EH (cell line): ENCODE measurements at regions not wholly inside any gene's neighbourhood (a gene's known extent, or its start where the extent isn't known, plus 50 kb on each side); places are given as distances from the start of the nearest gene placed in this dataset.
"Not testable (repeated sequence)": the region's sequence is repeated elsewhere in the genome, so short reads cannot be mapped to it uniquely, and the experiment has no call there.

Experiments used
- DNase-seq: peaks from one replicate; pipeline ENCODE4 v3.0.0-alpha.2; 2015; ENCODE audit warnings: low read depth

- DNase-seq, result no peak
Measured at GRCh38 chr10:56104487-56104886, 256.6 kb downstream of the ZWINT start.

GRCh38 chr10:56096226-56096517, 264.9 kb downstream of the ZWINT start:
- DNase-seq, result no peak

DNA sequence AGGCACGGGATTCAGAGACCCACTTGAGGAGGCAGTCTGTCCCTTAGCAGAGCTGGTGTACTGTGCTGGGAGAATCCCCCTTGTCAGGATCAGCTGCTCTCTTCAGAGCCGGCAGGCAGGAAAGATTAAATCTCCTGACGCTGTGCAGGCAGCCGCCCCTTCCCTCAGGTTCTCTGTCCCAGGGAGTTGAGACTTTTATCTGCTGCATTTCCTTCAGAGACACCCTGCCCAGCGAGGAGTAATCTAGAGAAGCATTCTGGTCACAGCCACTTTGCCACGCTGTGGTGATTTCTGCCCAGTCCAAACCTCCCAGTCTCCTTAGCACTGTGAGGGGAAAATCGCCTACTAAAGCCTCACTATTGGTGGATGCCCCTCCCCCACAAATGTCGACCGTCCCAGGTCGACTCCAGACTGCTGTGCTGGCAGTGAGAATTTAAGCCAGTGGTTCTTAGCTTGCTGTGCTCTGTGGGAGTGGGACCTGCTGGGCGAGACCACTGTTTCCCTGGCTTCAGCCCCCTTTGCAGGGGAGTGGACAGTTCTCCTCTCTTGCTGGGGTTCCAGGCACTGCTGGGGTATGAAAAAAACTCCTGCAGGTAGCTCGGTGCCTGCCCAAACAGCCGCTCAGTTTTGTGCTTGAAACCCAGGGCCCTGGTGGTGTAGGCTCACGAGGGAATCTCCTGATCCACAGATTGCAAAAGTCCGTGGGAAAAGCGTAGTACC, 265.4 kb downstream of the ZWINT start:
- no peak for DNase-seq

DNA sequence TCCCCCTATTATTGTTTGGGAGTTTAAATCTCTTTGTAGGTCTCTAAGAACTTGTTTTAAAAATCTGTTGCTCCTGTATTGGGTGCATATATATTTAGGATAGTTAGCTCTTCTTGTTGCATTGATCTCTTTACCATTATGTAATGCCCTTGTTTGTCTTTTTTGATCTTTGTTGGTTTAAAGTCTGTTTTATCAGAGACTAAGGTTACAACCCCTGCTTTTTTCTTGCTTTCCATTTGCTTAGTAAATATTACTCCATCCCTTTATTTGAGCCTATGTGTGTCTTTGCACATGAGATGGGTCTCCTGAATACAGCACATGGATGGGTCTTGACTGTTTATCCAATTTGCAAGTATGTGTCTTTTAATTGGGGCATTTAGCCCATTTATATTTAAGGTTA, 267.4 kb downstream of the ZWINT start:
- not testable (repeated sequence) for DNase-seq

GRCh38 chr10:56091872-56092271, 269.2 kb downstream of the ZWINT start:
- no peak for DNase-seq

DNA sequence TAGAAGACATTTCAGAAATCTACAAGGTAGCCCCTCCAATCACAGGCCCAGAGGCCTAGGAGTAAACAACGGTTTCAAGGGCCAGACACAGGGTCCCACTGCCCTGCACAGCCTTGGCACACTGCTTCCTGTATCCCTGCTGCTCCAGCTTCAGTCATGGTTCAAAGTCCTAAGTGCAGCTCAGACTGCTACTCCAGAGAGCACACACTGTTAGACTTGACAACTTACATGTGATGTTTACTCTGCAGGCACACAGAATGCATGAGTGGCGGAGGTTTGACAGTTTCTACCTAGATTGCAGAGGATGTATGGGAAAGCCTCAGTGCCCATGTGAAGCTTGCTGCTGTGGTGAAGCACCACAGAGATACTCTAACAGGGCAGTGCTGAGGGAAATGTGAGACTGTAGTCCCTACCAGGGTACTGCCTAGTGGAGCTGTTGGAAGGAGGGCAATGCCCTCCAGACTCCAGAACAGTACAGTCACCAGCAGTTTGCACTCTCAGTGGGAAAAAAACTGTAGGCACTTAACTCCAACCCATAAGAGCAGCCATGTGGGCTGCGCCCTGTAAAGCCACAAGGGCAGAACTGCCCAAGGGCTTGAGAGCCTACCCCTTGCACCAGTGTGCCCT, 270.0 kb downstream of the ZWINT start:
- no peak for DNase-seq

- DNase-seq, result no peak
Measured at GRCh38 chr10:56085406-56086122, 275.5 kb downstream of the ZWINT start.

DNA sequence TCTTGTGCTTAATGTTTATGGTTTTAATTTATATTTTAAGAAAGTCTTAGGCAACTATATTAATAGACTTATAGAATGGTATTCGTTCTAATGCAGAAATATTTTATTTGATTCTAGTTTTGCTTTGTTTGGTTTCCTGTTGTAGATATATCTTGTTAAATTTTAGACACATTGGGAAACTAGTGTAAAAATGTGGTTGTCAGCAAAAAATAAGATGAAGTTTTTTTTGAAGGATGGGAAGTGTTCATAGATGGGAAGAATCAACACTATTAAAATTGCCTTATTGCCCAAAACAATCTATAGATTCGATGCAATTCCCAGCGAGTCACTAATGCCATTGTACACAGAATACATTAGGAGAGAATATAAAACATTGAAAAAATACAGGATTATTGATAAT, 278.9 kb downstream of the ZWINT start:
- DNase-seq, result no peak

GRCh38 chr10:56068473-56069263, 292.4 kb downstream of the ZWINT start:
- DNase-seq, result no peak

DNA sequence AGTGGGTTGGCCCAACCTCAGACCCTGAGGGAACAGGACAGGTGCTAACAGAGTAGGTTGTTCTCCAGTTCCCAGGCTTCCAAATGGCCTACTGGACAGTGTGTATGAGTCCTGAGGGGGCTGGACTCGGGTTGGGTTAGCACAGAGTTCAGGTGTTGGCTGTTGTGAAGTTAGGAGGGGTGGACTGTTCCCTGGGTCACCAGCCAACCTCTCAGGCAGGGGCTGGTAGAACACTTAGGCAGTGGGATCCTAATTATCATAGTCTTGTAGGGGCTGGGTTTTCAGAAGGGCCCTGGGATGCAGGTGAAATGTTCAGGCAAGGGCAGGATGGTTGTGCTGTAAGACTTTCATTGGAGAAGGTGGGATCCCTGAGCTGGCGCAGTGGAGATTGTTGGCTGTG, 293.0 kb downstream of the ZWINT start:
- DNase-seq, result no peak

GRCh38 chr10:56063642-56064041, 297.4 kb downstream of the ZWINT start:
- no peak for DNase-seq

GRCh38 chr10:56057860-56058259, 303.2 kb downstream of the ZWINT start:
- no peak for DNase-seq

DNA sequence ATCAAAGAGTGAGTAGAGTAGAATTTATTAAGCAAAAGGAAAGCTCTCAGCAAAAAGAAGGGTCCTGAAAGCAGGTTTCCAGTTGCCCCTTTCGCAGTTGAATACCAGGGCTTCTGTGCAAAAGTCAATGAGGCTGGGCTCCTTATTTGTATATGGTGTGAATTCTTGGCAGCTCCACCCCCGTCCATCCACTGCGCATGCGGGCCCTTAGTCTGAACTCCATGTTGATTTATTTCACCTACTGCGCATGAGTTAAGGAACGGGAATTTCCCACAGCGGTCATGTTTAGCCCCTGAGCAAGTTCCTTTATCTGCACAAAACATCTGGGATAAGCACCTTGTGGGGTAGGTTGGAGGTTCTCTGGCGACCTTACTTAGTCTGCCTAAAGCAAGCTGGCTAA, 325.6 kb downstream of the ZWINT start:
- no peak for DNase-seq

DNA sequence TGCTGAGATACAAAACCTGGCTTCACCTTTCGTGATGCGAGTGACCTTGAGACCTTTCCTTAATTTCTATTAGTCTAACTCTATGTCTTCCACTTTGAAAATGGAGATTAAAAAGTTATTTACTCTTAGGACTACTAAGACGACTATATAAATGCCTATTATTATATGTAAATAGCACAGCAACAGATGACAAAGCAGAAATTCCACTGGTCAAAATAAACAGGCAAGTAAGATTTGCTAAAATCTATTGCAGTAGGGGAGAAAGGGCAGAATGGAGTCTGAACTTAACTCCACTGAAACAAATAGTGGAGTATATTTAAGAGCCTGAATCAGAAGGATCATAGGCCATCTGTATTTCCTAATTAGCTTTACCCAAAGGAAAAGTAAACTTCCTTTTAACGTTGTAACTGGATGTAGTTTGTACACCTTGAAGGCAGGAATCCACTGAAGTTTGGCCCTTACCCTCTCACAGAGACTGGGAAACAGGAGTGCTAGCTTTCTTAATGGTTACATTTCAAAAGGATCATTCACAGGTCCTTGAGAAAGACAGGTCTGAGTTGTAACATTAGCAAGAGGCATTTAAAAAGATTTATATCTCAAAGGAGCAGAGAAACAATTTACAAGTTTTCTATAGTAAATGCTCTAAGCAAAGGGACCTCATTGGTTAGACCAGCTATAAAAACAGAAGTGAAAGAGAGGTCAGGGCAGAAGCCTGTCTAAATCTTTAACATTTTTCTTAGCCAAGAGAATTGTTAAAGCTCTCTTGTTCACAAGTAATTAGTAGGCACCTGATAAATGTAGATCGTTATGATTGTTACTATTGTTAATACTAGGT, 332.5 kb downstream of the ZWINT start:
- DNase-seq, result no peak

DNA sequence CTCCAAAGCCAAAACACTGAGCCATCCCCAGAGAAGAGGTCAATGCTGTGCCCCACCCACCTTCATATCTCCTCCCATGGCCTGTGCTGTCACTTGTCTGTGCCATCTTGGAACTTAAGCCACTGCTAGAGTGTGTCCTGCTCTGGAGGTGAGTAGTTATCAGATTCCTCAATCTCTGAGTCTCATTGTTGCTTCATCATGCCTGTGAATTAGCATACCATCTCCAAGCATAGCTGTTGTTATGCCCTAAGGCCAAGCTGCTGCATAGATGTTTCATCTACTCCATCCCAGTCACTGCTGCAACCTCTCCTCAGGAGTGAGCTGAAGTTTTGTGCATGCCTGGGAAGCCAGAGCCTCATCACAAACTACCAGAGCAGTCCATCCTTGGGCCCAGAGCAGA, 349.0 kb downstream of the ZWINT start:
- DNase-seq, result no peak

- no peak for DNase-seq
Measured at GRCh38 chr10:56003555-56003954, 357.5 kb downstream of the ZWINT start.

- DNase-seq, result no peak
Measured at GRCh38 chr10:55989188-55989587, 371.9 kb downstream of the ZWINT start.

DNA sequence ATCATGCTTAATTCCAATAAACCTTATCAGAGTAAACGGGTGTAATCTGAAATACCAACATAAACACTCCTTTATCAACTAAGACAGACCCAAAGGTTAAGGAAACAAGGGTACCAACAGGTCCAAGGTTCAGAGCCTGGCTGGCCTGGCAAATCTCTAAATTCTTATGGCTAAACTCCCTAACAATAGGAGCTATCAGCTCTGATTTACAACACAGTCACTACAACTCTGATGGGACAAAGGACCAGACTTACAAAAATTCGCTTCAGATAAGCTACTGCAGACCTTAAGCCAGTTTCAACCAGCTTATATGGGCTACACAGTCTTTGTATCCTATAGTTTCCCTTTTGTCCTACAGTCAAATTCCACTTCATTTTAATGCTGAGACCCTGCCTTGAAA, 381.9 kb downstream of the ZWINT start:
- DNase-seq, result no peak

DNA sequence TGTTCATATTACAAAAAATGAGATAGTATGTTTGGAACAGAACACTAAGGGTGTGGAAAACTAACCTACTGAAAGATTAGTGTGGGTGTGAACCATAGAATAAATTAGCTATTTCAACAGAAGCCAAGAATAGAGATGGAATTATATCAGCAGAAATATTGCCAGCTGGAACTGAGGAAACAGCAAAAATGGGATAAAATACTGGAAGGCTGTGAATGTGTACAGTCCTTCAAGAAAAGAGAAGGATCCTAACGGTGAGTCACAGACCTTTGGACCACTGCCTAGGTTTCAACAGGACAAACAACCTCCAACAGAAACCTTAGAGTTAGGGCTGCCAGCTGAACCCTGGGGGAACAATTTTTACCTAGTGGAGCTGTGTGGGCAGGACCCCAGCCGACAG, 395.0 kb downstream of the ZWINT start:
- DNase-seq, result no peak

- DNase-seq, result no peak
Measured at GRCh38 chr10:55943403-55943802, 417.7 kb downstream of the ZWINT start.

- DNase-seq, result no peak
Measured at GRCh38 chr10:55929291-55929690, 431.8 kb downstream of the ZWINT start.
